HEK293 (cell line): ENCODE measurements at regions not wholly inside any gene's neighbourhood (a gene's known extent, or its start where the extent isn't known, plus 50 kb on each side); places are given as distances from the start of the nearest gene placed in this dataset.

Source experiments
- CTCF ChIA-PET: fragments of 350-600 bp; formaldehyde crosslinking; extraction: SDS; loops from one replicate; lab custom pipeline; 2021; ENCODE audit warnings: antibody characterized with exemption; lab: Yijun Ruan, JAX
- POLR2A ChIA-PET: fragments of 300-600 bp; formaldehyde crosslinking; extraction: SDS; loops from one replicate; lab custom pipeline; 2020; ENCODE audit warnings: antibody characterized with exemption, inconsistent platforms; lab: Yijun Ruan, JAX
- H3K27ac ChIP-seq: fragments of 200-500 bp; sonication (Bioruptor generic); 2 replicates; pipeline ENCODE4 v1.5.1; 2014; ENCODE audit warnings: low read depth, low read length, control low read depth, inconsistent platforms; ENCODE audit errors: extremely low read depth
- H3K36me3 ChIP-seq, 2 experiments: fragments of 200-500 bp in 1 of 2; sonication (Bioruptor generic) in 1 of 2; 1 replicate in 1 of 2; 2 replicates in 1 of 2; pipeline ENCODE4 v1.5.1; 2014 to 2017; ENCODE audit warnings: inconsistent platforms in 2 of 2, low read length in 2 of 2; ENCODE audit not compliant: control insufficient read depth in 2 of 2, insufficient read depth in 1 of 2
- H3K4me1 ChIP-seq: fragments of 200-500 bp; sonication (Bioruptor generic); 2 replicates; pipeline ENCODE4 v1.5.1; 2014; ENCODE audit warnings: mild to moderate bottlenecking, low read length, inconsistent platforms; ENCODE audit not compliant: control insufficient read depth, insufficient read depth
- H3K4me3 ChIP-seq: 2 replicates; pipeline ENCODE4 v1.5.1; 2011; ENCODE audit warnings: low read depth, mild to moderate bottlenecking, control low read depth, low read length, moderate library complexity
- H3K9me3 ChIP-seq: fragments of 200-500 bp; sonication (Bioruptor generic); 2 replicates; pipeline ENCODE4 v1.5.1; 2014; ENCODE audit warnings: low read depth, low read length, inconsistent platforms; ENCODE audit not compliant: control insufficient read depth, insufficient read depth
- BCL11A ChIP-seq: fragments of 450-650 bp; formaldehyde crosslinking; IDR thresholded peaks from 2 replicates; pipeline ENCODE4 v1.5.1; 2016; ENCODE audit warnings: low read depth, missing biosample characterization, missing genetic modification characterization
- GLI4 ChIP-seq: fragments of 450-650 bp; formaldehyde crosslinking; IDR thresholded peaks from 2 replicates; pipeline ENCODE4 v1.5.1; 2016; ENCODE audit warnings: missing biosample characterization, missing genetic modification characterization
- GLIS1 ChIP-seq: fragments of 450-650 bp; formaldehyde crosslinking; IDR thresholded peaks from 2 replicates; pipeline ENCODE4 v1.5.1; 2016; ENCODE audit warnings: missing biosample characterization, missing genetic modification characterization
- KLF1 ChIP-seq: fragments of 450-650 bp; formaldehyde crosslinking; IDR thresholded peaks from 2 replicates; pipeline ENCODE4 v1.5.1; 2016; ENCODE audit warnings: missing biosample characterization, missing genetic modification characterization
- KLF10 ChIP-seq: fragments of 450-650 bp; IDR thresholded peaks from 2 replicates; pipeline ENCODE4 v1.5.1; 2018; ENCODE audit warnings: missing biosample characterization, mild to moderate bottlenecking, missing genetic modification characterization
- PRDM1 ChIP-seq: fragments of 450-650 bp; formaldehyde crosslinking; IDR thresholded peaks from 2 replicates; pipeline ENCODE4; 2016; ENCODE audit warnings: missing biosample characterization, missing genetic modification characterization
- SCRT1 ChIP-seq: fragments of 450-650 bp; formaldehyde crosslinking; IDR thresholded peaks from 2 replicates; pipeline ENCODE4 v1.5.1; 2016; ENCODE audit warnings: missing biosample characterization, missing genetic modification characterization, borderline replicate concordance
- SP2 ChIP-seq: fragments of 450-650 bp; formaldehyde crosslinking; IDR thresholded peaks from 2 replicates; pipeline ENCODE4 v1.5.1; 2016; ENCODE audit warnings: missing biosample characterization, missing genetic modification characterization
- TRIM28 ChIP-seq: IDR thresholded peaks from 2 replicates; pipeline ENCODE4 v1.6.1; 2011; ENCODE audit warnings: low read length, control low read depth, borderline replicate concordance
- ZBTB20 ChIP-seq: fragments of 450-650 bp; formaldehyde crosslinking; IDR thresholded peaks from 2 replicates; pipeline ENCODE4 v1.5.1; 2016; ENCODE audit warnings: missing biosample characterization, missing genetic modification characterization
- ZBTB21 ChIP-seq: fragments of 450-650 bp; formaldehyde crosslinking; IDR thresholded peaks from 2 replicates; pipeline ENCODE4 v1.5.1; 2017; ENCODE audit warnings: missing biosample characterization, missing genetic modification characterization
- ZBTB48 ChIP-seq: fragments of 450-650 bp; formaldehyde crosslinking; IDR thresholded peaks from 2 replicates; pipeline ENCODE4 v1.5.1; 2016; ENCODE audit warnings: missing biosample characterization, missing genetic modification characterization
- ZFP37 ChIP-seq: fragments of 450-650 bp; formaldehyde crosslinking; IDR thresholded peaks from 2 replicates; pipeline ENCODE4 v1.5.1; 2016; ENCODE audit warnings: missing biosample characterization, missing genetic modification characterization
- ZNF121 ChIP-seq: fragments of 450-650 bp; formaldehyde crosslinking; IDR thresholded peaks from 2 replicates; pipeline ENCODE4 v1.5.1; 2016; ENCODE audit warnings: missing biosample characterization, missing genetic modification characterization
- ZNF169 ChIP-seq: fragments of 450-650 bp; formaldehyde crosslinking; IDR thresholded peaks from 2 replicates; pipeline ENCODE4 v1.5.1; 2016; ENCODE audit warnings: missing biosample characterization, missing genetic modification characterization
- ZNF292 ChIP-seq: fragments of 450-650 bp; formaldehyde crosslinking; IDR thresholded peaks from 2 replicates; pipeline ENCODE4 v1.5.1; 2016; ENCODE audit warnings: low read depth, missing biosample characterization, missing genetic modification characterization, borderline replicate concordance
- ZNF426 ChIP-seq: fragments of 450-650 bp; formaldehyde crosslinking; IDR thresholded peaks from 2 replicates; pipeline ENCODE4 v1.5.1; 2017; ENCODE audit warnings: missing biosample characterization, missing genetic modification characterization, mild to moderate bottlenecking, inconsistent platforms, moderate library complexity
- ZNF473 ChIP-seq: fragments of 450-650 bp; formaldehyde crosslinking; IDR thresholded peaks from 2 replicates; pipeline ENCODE4 v1.5.1; 2017; ENCODE audit warnings: missing biosample characterization, missing genetic modification characterization
- ZNF580 ChIP-seq: fragments of 450-650 bp; formaldehyde crosslinking; IDR thresholded peaks from 2 replicates; pipeline ENCODE4 v1.5.1; 2016; ENCODE audit warnings: missing biosample characterization, missing genetic modification characterization
- ZNF660 ChIP-seq: fragments of 450-650 bp; IDR thresholded peaks from 2 replicates; pipeline ENCODE4 v1.5.1; 2018; ENCODE audit warnings: missing biosample characterization, mild to moderate bottlenecking, missing genetic modification characterization
- ZSCAN16 ChIP-seq: fragments of 450-650 bp; formaldehyde crosslinking; IDR thresholded peaks from 2 replicates; pipeline ENCODE4 v1.5.1; 2016; ENCODE audit warnings: missing biosample characterization, missing genetic modification characterization
- TF ChIP-seq, protein P1 (sequence below): fragments of 450-650 bp; formaldehyde crosslinking; IDR thresholded peaks from 2 replicates; pipeline ENCODE4 v1.5.1; 2016; ENCODE audit warnings: missing biosample characterization, missing genetic modification characterization
- TF ChIP-seq, protein P2 (sequence below): fragments of 450-650 bp; formaldehyde crosslinking; IDR thresholded peaks from 2 replicates; pipeline ENCODE4 v1.5.1; 2016; ENCODE audit warnings: missing biosample characterization, missing genetic modification characterization
- TF ChIP-seq, protein P3 (sequence below): fragments of 450-650 bp; formaldehyde crosslinking; IDR thresholded peaks from 2 replicates; pipeline ENCODE4 v1.5.1; 2016; ENCODE audit warnings: missing biosample characterization, missing genetic modification characterization, borderline replicate concordance

DNA sequence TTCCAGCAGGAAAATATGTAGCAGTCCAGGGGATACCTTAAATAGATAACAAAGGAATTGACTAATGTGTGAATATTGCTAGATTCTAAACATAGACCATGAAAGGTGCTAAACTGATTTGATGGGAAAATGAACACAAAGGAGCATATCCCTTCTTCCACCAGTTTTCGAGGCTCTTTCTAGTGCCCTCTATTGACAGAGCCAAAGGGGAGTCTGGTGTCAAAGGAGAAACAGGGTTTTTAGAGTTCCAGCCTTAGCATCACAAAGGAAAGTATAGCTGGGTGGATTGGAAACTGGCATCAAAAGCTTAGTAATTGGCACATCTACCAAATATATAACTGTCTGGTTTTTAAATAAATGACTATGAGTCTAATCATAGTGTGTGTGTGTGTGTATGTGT is 636.8 kb downstream of the ETV1 start:
- POLR2A ChIA-PET, result no interaction called here
- TF ChIP-seq, protein P1, sequence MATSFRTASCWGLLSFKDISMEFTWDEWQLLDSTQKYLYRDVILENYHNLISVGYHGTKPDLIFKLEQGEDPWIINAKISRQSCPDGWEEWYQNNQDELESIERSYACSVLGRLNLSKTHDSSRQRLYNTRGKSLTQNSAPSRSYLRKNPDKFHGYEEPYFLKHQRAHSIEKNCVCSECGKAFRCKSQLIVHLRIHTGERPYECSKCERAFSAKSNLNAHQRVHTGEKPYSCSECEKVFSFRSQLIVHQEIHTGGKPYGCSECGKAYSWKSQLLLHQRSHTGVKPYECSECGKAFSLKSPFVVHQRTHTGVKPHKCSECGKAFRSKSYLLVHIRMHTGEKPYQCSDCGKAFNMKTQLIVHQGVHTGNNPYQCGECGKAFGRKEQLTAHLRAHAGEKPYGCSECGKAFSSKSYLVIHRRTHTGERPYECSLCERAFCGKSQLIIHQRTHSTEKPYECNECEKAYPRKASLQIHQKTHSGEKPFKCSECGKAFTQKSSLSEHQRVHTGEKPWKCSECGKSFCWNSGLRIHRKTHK (tag by site-specific recombination), result no peak
- TF ChIP-seq BCL11A (tag by site-specific recombination) (no peak), GLIS1 (tag by site-specific recombination) (no peak)
- CTCF ChIA-PET, result interaction anchor here (0.6 kb wide), 1 partner anchor 142 kb away, joined by 4 read pairs; no protein-coding TSS in a partner anchor

DNA sequence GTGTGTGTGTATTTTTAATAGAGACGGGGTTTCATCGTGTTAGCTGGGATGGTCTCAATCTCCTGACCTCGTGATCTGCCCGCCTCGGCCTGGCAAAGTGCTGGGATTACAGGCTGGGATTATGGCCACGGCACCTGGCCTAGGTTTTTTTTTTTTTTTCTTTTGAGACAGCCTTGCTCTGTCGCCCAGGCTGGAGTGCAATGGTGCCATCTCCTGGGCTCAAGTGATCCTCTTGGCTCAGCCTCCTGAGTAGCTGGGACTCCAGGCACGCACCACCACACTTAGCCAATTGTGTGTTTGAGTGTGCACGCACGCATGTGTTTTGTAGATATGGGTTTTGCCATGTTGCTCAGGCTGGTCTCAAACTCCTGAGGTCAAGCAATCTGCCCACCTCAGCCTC is 629.8 kb downstream of the ETV1 start:
- Histone ChIP-seq H3K9me3 (no peaks in the 10 kb centered on the region), H3K4me3 (no peak overlapping the region), H3K27ac (no peak overlapping the region), H3K36me3 (no peaks in the 10 kb centered on the region), H3K4me1 (no peaks in the 10 kb centered on the region)
- TF ChIP-seq KLF1 (tag by site-specific recombination) (no peak), ZNF121 (tag by site-specific recombination) (no peak), SCRT1 (tag by site-specific recombination) (no peak), ZNF292 (tag by site-specific recombination) (no peak), ZBTB20 (tag by site-specific recombination) (no peak), ZBTB48 (tag by site-specific recombination) (no peak), ZNF426 (tag by site-specific recombination) (no peak), KLF10 (no peak), ZSCAN16 (tag by site-specific recombination) (no peak)
- ChIA-PET CTCF (interaction anchor here (3.0 kb wide), 1 partner anchor 79 kb away, joined by 6 read pairs; no protein-coding TSS in a partner anchor), POLR2A (no interaction called here)

More for the DNA sequence above, 636.8 kb downstream of the ETV1 start:
- H3K9me3 ChIP-seq, result no peaks in the 10 kb centered on the region
- no peaks in the 10 kb centered on the region for H3K4me1 ChIP-seq
- H3K27ac ChIP-seq, result no peak overlapping the region
- no peaks in the 10 kb centered on the region for H3K36me3 ChIP-seq
- H3K4me3 ChIP-seq, result no peak overlapping the region

- Histone ChIP-seq H3K4me1 (no peaks in the 10 kb centered on the region), H3K36me3 (no peaks in the 10 kb centered on the region), H3K9me3 (no peaks in the 10 kb centered on the region), H3K4me3 (no peak overlapping the region), H3K27ac (no peak overlapping the region)
- POLR2A ChIA-PET, result no interaction called here
- CTCF ChIA-PET, result interaction anchor here (0.8 kb wide), 1 partner anchor 1608 kb away, joined by 4 read pairs; no protein-coding TSS in a partner anchor
- TF ChIP-seq TRIM28 (no peak), ZBTB21 (tag by site-specific recombination) (no peak), ZFP37 (no peak), ZNF580 (tag by site-specific recombination) (no peak), SP2 (tag by site-specific recombination) (no peak), ZBTB20 (tag by site-specific recombination) (no peak), GLI4 (tag by site-specific recombination) (no peak), PRDM1 (tag by site-specific recombination) (no peak), ZNF660 (no peak), ZNF473 (tag by site-specific recombination) (no peak), ZNF169 (tag by site-specific recombination) (no peak)
- TF ChIP-seq, protein P2, sequence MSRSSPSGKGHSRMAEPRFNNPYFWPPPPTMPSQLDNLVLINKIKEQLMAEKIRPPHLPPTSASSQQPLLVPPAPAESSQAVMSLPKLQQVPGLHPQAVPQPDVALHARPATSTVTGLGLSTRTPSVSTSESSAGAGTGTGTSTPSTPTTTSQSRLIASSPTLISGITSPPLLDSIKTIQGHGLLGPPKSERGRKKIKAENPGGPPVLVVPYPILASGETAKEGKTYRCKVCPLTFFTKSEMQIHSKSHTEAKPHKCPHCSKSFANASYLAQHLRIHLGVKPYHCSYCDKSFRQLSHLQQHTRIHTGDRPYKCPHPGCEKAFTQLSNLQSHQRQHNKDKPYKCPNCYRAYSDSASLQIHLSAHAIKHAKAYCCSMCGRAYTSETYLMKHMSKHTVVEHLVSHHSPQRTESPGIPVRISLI, result no peak
- TF ChIP-seq, protein P3, sequence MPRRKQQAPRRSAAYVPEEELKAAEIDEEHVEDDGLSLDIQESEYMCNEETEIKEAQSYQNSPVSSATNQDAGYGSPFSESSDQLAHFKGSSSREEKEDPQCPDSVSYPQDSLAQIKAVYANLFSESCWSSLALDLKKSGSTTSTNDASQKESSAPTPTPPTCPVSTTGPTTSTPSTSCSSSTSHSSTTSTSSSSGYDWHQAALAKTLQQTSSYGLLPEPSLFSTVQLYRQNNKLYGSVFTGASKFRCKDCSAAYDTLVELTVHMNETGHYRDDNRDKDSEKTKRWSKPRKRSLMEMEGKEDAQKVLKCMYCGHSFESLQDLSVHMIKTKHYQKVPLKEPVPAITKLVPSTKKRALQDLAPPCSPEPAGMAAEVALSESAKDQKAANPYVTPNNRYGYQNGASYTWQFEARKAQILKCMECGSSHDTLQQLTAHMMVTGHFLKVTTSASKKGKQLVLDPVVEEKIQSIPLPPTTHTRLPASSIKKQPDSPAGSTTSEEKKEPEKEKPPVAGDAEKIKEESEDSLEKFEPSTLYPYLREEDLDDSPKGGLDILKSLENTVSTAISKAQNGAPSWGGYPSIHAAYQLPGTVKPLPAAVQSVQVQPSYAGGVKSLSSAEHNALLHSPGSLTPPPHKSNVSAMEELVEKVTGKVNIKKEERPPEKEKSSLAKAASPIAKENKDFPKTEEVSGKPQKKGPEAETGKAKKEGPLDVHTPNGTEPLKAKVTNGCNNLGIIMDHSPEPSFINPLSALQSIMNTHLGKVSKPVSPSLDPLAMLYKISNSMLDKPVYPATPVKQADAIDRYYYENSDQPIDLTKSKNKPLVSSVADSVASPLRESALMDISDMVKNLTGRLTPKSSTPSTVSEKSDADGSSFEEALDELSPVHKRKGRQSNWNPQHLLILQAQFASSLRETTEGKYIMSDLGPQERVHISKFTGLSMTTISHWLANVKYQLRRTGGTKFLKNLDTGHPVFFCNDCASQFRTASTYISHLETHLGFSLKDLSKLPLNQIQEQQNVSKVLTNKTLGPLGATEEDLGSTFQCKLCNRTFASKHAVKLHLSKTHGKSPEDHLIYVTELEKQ, result no peak
Observed at GRCh38 chr7:13386741-13387140, 602.7 kb downstream of the ETV1 start.
